Epithelial cell of proximal tubule (primary cell): ENCODE measurements at regions not wholly inside any gene's neighbourhood (a gene's known extent, or its start where the extent isn't known, plus 50 kb on each side); places are given as distances from the start of the nearest gene placed in this dataset.

Experiments
- DNase-seq: peaks from one replicate; pipeline ENCODE4 v3.0.0-alpha.2; 2011; ENCODE audit warnings: low read depth
- H3K4me3 ChIP-seq: 2 replicates; pipeline ENCODE4 v1.5.1; 2011; ENCODE audit warnings: low read depth, mild to moderate bottlenecking, low read length
- CTCF ChIP-seq: conservative IDR thresholded peaks from 2 replicates; pipeline ENCODE4 v1.5.1; 2012; ENCODE audit warnings: low read depth, mild to moderate bottlenecking, low read length

GRCh38 chr2:16063251-16063850 is 123.0 kb downstream of the MYCN start:
- no peak for TF ChIP-seq CTCF
- no peak for DNase-seq
- H3K4me3 ChIP-seq, result no peak overlapping the region

- DNase-seq, result no peak
- no peak for TF ChIP-seq CTCF
- H3K4me3 ChIP-seq, result no peak overlapping the region
Measured at GRCh38 chr2:16062471-16063250, 122.3 kb downstream of the MYCN start.

GRCh38 chr2:16061441-16062217 is 121.3 kb downstream of the MYCN start:
- no peak for DNase-seq
- no peak overlapping the region for H3K4me3 ChIP-seq
- no peak for TF ChIP-seq CTCF

- DNase-seq, result no peak
- no peak for TF ChIP-seq CTCF
- no peak overlapping the region for H3K4me3 ChIP-seq
Measured at GRCh38 chr2:16060936-16061338, 120.6 kb downstream of the MYCN start.

GRCh38 chr2:16060125-16060935 is 120.0 kb downstream of the MYCN start:
- TF ChIP-seq CTCF, result no peak
- no peak for DNase-seq
- H3K4me3 ChIP-seq, result no peak overlapping the region

- no peak for DNase-seq
- no peak overlapping the region for H3K4me3 ChIP-seq
- TF ChIP-seq CTCF, result no peak
Measured at GRCh38 chr2:16059393-16060016, 119.2 kb downstream of the MYCN start.
